Epidermal melanocyte (primary cell): ENCODE measurements at regions not wholly inside any gene's neighbourhood (a gene's known extent, or its start where the extent isn't known, plus 50 kb on each side); places are given as distances from the start of the nearest gene placed in this dataset.

Experiments used
- DNase-seq: peaks from one replicate; pipeline ENCODE4 v3.0.0; 2011; ENCODE audit warnings: low spot score; ENCODE audit not compliant: insufficient read length

DNA sequence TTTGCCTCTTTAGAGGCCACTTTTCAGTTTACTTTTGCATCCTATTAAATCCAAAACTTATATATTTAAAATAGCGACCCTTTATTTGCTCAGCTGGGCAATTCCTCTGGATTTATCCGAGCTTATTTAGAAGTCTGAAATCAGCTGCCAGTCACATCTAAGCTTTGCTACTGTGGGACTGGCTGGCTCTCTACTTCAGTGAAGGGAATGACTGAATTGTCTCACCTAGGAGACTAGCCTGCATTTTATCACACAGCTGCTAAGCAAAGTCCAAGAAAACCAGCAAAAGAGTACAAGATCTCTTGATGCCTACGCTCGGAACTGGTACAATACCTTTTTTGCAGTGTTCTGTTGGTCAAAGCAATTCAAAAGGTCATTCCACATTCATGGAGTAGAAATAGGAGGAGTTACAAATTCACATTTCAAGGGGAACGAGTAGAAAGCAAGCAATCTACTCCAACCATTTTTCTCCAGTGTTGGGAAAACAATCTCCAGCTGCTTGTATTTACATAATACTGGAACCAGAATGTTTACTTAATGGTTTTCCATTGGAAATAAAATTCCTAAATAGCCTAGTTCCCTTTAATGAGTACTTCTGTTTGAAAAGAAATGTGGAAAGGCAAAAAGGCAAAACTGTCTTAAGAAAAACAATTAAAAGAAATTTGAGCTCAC, 160.2 kb downstream of the MAGEB5 start:
- DNase-seq, result no peak

DNA sequence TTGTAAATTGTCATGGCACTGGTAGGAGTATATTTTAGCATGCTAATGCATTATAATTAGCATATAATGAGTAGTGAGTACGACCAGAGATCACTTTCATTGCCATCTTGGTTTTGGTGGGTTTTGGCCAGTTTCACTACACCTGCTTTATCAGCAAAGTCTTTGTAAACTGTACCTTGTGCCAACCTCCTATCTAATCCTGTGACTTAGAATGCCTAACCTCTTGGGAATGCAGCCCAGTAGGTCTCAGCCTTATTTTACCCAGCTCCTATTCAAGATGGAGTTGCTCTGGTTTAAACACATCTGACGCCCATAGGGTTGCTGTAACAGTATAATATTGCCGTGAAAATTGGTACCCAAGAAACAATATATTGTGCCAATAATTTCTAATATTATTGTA, 159.4 kb downstream of the MAGEB5 start:
- no peak for DNase-seq

DNA sequence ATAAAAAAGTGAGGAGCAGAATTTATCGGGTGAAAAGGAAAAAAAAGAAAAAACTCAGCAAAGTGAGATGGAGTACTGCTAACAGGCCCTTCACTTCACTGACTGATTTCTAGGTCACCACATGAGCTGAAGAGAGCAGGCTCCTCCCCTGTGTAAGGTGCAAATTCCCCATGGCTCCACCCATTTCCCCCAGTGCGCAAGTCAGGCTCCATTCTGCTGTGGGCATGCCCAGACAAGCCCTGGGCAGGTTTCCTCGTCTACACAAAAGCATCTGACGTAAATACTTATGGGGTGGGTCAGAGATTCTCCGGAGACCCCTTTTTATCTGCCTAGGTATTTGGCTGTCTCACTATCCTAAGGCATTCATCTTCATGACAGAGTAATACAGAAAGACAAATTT, 157.9 kb downstream of the MAGEB5 start:
- no peak for DNase-seq

DNA sequence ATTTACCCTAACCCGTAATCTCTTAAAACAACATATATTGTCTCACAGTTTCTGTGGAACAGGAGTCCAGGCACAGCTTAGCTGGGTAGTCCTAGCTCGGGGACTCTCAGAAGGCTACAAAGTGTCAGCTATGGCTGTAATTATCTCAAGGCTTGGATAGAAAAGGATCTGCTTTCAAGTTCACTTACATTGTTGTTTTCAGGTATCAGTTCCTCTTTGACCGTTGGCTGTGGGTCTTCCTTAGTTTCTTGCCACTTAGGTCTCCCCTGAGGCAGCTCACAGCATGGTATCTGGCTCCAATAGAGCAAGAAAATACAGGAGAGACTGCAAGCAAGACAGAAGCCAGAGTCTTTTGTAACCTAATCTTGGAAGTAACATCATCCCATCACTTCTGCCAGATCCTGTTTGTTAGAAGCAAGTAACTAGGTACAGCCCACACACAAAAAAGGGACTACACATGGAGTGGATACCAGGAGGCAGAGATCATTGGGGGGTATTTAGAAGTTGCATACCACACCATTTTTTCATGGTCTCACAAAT, 137.0 kb downstream of the MAGEB5 start:
- DNase-seq, result no peak

DNA sequence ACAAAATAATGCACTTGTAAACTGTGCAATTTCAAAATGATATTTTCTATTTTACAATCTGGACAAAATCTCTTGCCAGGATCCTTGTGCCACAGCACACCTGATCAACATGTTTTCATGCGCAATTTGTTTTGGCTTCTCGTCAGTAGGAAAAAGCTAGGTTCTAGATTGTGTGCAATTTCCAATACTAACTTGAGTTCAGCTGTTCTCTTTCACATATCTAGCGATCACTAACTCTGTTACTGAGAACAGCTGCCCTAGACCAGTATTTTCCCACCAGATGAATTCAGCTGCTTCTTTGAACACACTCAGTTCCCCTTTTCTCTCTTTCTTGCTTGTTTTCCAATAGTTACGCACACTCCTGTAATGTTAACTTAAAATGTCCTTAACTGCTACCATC, 131.2 kb downstream of the MAGEB5 start:
- DNase-seq, result no peak

DNA sequence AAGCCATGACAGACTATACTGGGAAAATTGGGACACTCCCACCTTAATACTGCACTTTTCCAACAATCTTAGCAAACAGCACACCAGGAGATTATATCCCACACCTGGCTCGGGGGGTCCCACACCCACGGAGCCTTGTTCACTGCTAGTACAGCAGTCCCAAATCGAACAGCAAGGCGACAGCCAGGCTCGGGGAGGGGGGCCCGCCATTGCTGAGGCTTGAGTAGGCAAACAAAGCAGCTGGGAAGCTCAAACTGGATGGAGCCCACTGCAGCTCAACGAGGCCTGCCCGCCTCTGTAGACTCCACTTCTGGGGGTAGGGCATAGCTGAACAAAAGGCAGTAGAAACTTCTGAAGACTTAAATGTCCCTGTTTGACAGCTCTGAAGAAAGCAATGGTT, 118.3 kb downstream of the MAGEB5 start:
- no peak for DNase-seq

DNA sequence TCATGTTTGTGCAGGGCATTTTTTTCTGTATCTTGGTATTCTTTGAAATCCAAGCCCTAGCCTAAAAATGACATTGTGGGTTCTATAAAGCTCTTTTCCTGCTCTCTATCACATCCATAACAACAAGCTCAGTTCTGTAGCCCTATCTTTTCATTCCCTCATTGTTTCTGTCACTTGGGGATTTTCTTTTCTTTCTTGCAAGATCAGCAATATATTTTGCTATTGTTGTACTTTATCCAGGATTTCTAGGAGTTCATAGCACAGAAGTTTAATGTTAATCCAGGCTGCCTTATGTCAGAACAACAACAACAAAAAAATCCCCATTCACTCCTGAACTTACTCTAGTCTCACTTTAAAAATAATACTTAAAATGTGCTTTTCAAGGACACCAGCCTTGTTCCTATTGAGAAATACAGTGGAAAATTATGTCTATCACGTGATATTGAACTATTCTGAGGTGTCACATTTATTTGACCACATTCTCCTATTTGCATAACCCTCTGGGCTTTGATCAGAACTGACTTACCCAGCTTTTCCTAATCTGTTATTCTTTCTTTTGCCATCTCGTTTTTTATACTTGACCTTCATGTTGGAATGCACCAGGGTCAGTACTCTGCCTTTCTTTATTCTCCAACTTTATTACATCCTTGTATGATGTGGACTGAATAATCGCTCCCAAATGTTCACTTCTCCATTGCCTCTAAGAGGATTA, 112.8 kb downstream of the MAGEB5 start:
- DNase-seq, result no peak

DNA sequence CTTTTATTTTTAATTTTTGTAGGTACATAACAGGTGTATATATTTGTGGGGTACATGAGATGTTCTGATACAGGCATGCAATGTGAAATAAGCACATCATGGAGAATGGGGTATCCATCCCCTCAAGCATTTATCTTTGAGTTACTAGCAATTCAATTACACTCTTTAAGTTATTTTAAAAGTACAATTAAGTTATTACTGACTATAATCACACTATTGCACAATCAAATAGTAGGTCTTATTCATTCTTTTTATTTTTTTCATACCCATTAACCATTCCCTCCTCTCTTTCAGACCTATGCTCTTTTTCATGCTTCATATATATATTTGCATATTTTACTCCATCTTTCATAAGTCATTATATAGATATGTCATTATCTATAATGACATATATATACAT, 93.3 kb downstream of the MAGEB5 start:
- no peak for DNase-seq

DNA sequence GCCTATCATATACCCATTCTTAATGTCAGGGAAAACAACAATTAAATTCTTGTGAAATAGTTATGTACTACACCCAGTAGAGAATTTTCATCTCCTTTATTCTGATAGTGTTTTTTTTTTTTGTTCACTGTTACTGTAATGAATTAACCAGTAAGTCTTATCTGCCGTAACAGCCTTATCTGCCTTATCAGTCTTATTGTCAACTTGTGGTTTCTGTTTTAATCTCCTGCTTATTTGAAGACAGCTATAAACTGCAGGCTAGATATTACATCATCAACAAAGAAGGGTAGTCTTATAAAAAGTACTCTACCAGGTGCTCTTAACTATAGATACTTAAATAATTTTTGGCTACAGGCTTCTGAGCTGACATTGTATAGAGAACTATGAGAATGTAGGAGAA, 79.5 kb downstream of the MAGEB5 start:
- DNase-seq, result no peak

DNA sequence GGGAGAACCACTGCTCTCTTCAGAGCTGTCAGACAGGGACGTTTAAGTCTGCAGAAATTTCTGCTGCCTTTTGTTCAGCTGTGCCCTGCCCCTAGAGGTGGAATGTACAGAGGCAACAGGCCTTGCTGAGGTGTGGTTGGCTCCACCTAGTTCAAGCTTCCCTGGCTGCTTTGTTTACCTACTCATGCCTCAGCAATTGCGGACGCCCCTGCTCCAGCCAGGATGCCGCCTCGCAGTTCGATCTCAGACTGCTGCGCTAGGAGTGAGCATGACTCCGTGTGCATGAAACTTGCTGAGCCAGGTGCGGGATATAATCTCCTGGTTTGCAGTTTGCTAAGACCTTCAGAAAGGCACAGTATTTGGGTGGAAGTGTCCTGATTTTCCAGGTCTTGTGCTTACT, 70.9 kb downstream of the MAGEB5 start:
- no peak for DNase-seq
